Femur (tissue), 1 donor: ENCODE measurements at regions not wholly inside any gene's neighbourhood (a gene's known extent, or its start where the extent isn't known, plus 50 kb on each side); places are given as distances from the start of the nearest gene placed in this dataset.

Experiments
- DNase-seq: peaks from one replicate; pipeline ENCODE4 v3.0.0-alpha.2; 2017

GRCh38 chr4:30783751-30784150, 63.6 kb downstream of the PCDH7 start:
- DNase-seq = no peak

GRCh38 chr4:30789219-30789671, 69.1 kb downstream of the PCDH7 start:
- DNase-seq = no peak

- DNase-seq = no peak
Observed at GRCh38 chr4:30790123-30790522, 70.0 kb downstream of the PCDH7 start.

- DNase-seq = no peak
Observed at GRCh38 chr4:30790998-30791397, 70.8 kb downstream of the PCDH7 start.

GRCh38 chr4:30792601-30793000, 72.4 kb downstream of the PCDH7 start:
- DNase-seq = no peak

GRCh38 chr4:30801876-30802275, 81.7 kb downstream of the PCDH7 start:
- DNase-seq = no peak

- peak; percentile 71 for DNase-seq
Observed at GRCh38 chr4:30802622-30803323, 82.6 kb downstream of the PCDH7 start.

GRCh38 chr4:30808276-30808675, 88.1 kb downstream of the PCDH7 start:
- no peak for DNase-seq

GRCh38 chr4:30811296-30811695, 91.1 kb downstream of the PCDH7 start:
- no peak for DNase-seq

GRCh38 chr4:30815685-30816084, 95.5 kb downstream of the PCDH7 start:
- DNase-seq = no peak

- DNase-seq = no peak
Observed at GRCh38 chr4:30817447-30817846, 97.3 kb downstream of the PCDH7 start.

- DNase-seq = no peak
Observed at GRCh38 chr4:30818541-30818940, 98.4 kb downstream of the PCDH7 start.

GRCh38 chr4:30821275-30821674, 101.1 kb downstream of the PCDH7 start:
- DNase-seq = no peak

GRCh38 chr4:30821859-30822612, 101.9 kb downstream of the PCDH7 start:
- DNase-seq = no peak

- DNase-seq = no peak
Observed at GRCh38 chr4:30822911-30823551, 102.9 kb downstream of the PCDH7 start.

GRCh38 chr4:30825008-30825770, 105.0 kb downstream of the PCDH7 start:
- DNase-seq = no peak

GRCh38 chr4:30828264-30828926, 108.2 kb downstream of the PCDH7 start:
- no peak for DNase-seq

GRCh38 chr4:30832639-30833038, 112.5 kb downstream of the PCDH7 start:
- DNase-seq = no peak

- DNase-seq = no peak
Observed at GRCh38 chr4:30833206-30833605, 113.0 kb downstream of the PCDH7 start.

- no peak for DNase-seq
Observed at GRCh38 chr4:30835044-30835443, 114.9 kb downstream of the PCDH7 start.

- no peak for DNase-seq
Observed at GRCh38 chr4:30836231-30836630, 116.1 kb downstream of the PCDH7 start.

GRCh38 chr4:30837131-30837539, 117.0 kb downstream of the PCDH7 start:
- no peak for DNase-seq

GRCh38 chr4:30837861-30838260, 117.7 kb downstream of the PCDH7 start:
- no peak for DNase-seq
